GM19025 (cell line): ENCODE measurements at regions not wholly inside any gene's neighbourhood (a gene's known extent, or its start where the extent isn't known, plus 50 kb on each side); places are given as distances from the start of the nearest gene placed in this dataset.

Experiments
- ATAC-seq: cut with Tn5 transposase; IDR thresholded peaks from one replicate; pipeline ENCODE4 v1.9.1; 2021; ENCODE audit warnings: mild to moderate bottlenecking, low read depth, moderate library complexity; ENCODE audit not compliant: unreplicated experiment

DNA sequence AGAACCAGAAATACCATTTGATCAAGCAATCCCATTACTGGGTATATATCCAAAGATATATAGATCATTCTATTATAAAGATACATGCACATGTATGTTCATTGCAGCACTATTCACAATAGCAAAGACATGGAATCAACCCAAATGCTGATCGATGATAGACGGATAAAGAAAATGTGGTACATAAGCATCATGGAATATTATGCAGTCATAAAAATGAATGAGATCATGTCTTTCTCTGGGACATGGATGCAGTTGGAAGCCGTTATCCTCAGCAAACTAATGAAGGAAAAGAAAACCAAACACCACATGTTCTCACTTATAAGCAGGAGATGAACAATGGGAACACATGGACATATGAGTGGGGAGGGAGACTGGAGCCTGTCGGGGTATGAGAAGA, 1540.9 kb upstream of the MIR17HG start:
- no peak for ATAC-seq

DNA sequence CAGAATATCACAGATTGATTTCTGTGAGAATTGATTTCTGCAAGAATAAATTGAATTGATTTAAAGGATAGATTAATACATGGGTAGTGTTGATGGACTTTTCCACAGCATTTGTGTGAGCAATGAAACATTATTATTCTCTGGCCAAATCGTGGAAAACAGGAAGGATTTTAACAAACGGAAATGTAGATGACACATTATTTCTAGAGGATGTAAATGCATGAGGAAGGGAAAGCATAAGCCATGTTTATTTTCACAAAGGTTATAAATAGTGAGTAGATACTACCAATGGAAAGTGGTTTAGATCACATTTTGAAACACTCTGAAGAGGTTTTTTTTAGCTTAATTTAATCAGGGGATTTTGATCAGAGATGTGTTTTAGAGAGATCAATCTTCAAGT, 1534.6 kb upstream of the MIR17HG start:
- ATAC-seq = no peak

DNA sequence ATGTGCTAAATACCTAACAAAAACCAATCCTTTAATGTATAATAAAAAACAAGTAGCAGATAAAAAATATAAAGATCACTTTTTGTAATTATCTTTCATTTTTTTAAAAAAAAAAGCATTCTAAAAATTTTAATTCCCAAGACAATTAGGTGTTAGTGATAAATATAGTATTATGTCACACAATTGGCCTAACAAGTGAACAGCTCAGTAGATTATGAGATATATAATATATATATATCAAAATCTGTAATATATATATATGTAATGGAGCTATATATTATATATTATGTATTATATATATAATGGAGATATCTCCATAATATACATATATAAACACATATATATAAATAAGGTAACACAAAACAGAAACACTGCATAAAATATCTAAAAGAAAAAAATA, 1531.1 kb upstream of the MIR17HG start:
- ATAC-seq = no peak

- ATAC-seq = no peak
These were observed 1525.0 kb upstream of the MIR17HG start for GRCh38 chr13:89822467-89822866.

GRCh38 chr13:89827552-89827951, 1519.9 kb upstream of the MIR17HG start:
- no peak for ATAC-seq

- ATAC-seq = no peak
These were observed 1519.0 kb upstream of the MIR17HG start for GRCh38 chr13:89828506-89828905.

GRCh38 chr13:89831157-89831556, 1516.3 kb upstream of the MIR17HG start:
- ATAC-seq = no peak

- no peak for ATAC-seq
These were observed 1514.7 kb upstream of the MIR17HG start for GRCh38 chr13:89832827-89833226.

GRCh38 chr13:89843621-89844020, 1503.9 kb upstream of the MIR17HG start:
- no peak for ATAC-seq

DNA sequence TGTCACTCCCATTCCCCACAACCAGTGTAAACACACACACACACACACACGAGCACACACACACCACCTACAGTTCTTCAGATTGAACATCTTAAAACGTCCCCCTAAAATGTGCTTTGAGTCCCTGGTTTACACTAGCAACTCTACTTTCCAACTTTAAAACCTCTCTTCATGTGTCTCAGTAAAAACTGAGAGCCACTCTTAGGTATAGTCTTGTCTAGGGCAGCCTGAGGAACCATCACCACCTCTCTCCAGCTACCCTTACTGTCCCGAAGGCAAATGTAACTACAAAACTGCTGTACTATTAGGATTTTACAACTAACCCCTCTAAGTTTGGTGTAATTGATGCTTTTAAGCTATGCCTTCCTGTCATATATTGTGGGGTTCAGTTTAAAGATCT, 1501.6 kb upstream of the MIR17HG start:
- no peak for ATAC-seq

DNA sequence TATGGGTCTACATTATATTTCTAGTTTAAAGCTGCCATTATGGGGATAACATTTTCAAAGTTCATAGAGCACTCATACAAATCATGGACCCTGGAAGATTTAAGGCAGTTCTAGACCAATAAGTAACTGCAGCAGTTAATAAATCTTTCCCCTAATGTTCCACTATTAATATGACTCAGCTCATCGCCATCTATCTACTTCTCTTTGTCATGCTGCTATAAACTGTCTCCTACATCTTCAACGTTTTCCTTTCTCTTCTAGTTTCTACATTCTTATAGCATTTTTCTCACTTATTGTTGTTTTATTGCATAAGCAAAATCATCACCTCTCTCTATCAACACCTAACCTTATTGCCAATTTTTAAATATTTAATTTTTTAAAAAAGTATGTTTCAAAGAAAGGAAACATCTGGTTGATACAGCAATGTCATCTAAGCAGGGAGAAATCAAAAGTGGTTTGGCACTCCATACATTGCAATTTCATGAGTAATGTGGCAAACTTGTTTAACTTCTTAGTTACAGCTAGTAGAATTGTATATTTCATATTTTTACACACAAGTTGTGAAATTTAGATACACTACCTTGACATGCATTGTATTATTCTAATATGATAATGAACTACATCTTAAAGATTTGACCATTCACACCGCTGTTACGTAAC, 1500.4 kb upstream of the MIR17HG start:
- no peak for ATAC-seq

- no peak for ATAC-seq
These were observed 1494.9 kb upstream of the MIR17HG start for GRCh38 chr13:89852570-89852969.

DNA sequence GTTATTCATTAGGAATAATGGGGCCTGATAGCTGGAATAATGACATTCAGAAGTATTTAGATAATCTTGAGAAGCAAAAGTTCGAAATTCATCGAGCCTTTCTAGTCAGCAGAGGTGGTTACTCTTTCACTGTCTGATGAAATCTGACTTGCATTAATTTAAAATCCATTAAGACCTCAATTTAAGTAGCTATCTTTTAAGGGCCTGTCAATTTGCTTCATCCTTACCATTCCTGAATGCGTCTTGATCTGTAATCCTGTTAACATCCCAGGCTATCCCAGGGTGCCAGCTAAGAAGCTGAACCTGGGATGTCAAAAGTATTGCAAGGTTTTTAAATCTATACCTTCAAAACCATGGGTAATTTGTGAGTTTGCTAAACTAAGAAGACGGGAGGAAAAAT, 1491.0 kb upstream of the MIR17HG start:
- ATAC-seq = no peak

GRCh38 chr13:89857502-89857901, 1490.0 kb upstream of the MIR17HG start:
- ATAC-seq = no peak

DNA sequence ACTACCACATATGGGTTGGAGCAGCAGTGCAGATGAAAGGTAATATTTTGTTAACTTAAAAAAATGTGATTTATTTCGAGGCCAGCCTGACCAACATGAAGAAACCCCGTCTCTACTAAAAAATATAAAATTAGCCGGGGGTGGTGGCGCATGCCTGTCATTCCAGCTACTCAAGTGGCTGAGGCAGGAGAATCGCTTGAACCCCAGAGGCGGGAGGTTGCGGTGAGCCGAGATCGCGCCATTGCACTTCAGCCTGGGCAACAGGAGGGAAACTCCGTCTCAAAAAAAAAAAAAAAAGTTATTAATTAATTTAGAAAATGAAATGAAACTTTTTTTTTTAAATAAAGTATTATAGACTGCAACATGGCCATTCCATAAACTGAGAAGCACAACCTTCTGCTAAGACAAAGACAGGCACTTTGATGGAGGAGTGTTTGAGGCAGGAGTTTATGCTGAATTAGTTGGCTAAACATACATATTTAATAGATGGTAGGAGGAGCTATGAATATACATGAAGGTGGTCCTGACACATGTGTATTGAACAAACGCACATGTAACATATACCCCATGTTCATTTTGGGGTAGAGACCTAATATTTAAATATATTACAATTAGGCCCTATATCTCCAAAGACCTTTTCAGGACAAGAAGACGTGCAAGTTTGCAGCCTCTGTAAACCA, 1485.3 kb upstream of the MIR17HG start:
- no peak for ATAC-seq

GRCh38 chr13:89862691-89863036, 1484.8 kb upstream of the MIR17HG start:
- ATAC-seq = no peak

DNA sequence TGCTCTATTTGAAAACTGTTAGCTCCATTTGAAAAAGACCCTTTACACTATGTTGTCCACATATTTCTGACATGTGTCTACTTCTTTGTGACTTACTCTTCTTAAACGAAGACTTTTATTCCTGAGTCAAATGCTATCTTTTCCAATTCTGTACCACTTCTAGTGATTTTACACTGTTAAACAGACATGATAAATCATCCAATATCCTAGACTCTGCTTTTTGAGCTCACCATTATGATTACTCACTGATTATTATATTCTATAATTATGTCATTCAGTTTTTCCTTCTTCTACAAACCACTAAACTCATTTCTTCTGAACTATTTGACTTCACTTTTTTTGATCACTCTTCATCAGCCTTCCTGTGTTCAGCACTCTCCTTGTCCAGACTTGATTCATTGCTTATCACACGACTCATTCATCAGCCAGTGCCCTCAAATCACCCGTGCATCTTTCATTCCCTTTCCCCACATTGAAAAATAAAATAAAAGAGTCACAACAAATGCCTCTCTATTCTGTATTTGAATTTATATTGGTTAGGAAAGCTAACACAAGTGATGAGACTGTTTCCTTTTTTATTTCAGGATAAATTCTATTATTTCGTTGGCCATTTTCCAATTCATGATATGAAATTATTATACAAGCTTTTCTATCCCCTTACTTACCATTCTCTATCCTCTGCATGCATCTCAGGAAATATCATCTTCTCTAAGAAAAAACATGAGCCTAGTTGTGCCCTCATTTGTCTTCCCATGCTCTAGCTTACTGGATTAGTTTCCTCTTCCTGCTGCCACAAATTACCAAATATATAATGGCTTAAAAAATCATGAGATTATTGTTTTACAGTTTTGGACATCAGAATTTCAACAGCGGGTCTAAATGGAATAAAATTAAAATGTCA, 1482.1 kb upstream of the MIR17HG start:
- ATAC-seq = no peak

DNA sequence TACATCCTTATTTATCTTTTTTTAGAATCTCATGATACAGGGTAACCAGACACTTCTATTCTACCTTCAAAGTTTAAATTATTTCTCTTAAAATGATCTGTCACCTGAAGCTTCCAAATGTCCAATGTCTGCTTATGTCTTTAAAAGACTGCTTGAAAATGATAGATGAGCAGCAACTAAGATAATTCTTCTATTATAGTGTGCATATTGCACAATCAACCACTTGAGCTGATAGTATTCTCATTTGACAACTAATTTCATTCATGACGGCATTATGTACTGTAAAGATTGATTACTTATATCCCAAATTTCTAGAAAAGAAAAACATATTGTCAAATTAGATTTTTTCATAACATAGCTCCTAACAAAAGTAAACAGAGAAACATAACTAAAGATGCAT, 1478.2 kb upstream of the MIR17HG start:
- no peak for ATAC-seq

DNA sequence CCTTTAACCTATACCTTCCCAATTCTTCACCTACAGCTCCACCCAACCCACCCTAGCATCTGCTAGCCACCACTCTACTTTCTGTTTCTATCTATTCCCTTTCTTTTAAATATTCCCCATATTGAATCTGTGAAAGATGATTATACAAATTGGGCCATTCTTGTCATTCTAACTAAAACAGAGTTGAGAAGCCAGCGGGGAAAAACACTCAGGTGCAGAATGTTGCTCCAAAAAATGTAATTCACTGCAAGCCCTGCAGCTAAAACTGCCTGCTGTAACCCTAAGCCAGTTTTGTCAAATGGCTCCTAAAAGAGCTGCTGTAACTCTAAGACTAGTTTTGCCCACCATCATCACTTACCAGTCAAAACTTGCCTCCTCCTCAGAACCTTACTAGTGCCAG, 1468.6 kb upstream of the MIR17HG start:
- ATAC-seq = no peak

DNA sequence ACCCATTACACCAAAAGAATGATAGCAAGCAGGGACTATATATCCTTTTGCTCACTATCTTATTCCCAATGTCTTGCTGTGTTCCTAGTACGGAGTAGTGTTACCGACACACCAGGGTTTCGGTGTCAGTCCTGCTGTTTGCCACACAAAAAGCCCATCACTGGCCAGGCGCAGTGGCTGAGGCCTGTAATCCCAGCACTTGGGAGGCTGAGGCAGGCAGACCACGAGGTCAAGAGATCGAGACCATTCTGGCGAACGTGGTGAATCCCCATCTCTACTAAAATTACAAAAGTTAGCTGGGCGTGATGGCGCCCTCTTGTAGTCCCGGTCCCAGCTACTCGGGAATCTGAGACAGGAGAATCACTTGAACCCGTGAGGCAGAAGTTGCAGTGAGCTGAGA, 1467.3 kb upstream of the MIR17HG start:
- no peak for ATAC-seq

DNA sequence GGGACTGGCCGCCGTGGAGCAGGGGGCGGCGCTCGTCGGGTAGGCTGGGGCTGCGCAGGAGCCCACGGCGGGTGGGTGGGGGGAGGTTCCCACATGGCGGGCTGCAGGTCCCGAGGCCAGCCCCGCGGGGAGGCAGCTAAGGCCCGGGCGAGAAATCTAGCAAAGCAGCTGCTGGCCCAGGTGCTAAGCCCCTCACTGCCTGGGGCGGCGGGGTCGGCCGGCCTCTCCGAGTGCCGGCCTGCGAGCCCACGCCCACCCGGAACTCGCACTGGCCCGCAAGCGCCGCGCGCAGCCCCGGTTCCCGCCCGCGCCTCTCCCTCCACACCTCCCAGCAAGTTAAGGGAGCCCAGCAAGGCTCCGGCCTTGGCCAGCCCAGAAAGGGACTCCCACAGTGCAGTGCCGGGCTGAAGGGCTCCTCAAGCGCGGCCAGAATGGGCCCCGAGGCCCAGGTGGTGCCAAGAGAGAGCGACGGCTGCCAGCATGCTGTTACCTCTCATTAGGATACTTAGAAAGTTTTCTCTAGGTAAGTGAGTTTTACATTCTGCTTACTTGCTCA, 1463.5 kb upstream of the MIR17HG start:
- no peak for ATAC-seq
